Aorta (tissue), 5 donors: ENCODE measurements at regions not wholly inside any gene's neighbourhood (a gene's known extent, or its start where the extent isn't known, plus 50 kb on each side); places are given as distances from the start of the nearest gene placed in this dataset.

Experiments used
- ATAC-seq: fragments of 200-7000 bp; cut with Tn5 transposase; one replicate; pipeline ENCODE4 v1.9.1; 2022; ENCODE audit warnings: moderate library complexity; ENCODE audit not compliant: low FRiP score
- DNase-seq, 2 donors: peaks; one replicate each; pipeline ENCODE4 v3.0.0-alpha.2; 2020
- H3K27ac ChIP-seq, 2 donors: one replicate each; pipeline ENCODE4 v1.5.1; 2013; ENCODE audit warnings: low read length in 2 of 2, mild to moderate bottlenecking in 2 of 2, moderate library complexity in 2 of 2, control low read depth in 1 of 2, inconsistent platforms in 1 of 2, low read depth in 1 of 2
- H3K27me3 ChIP-seq, 2 donors: one replicate each; pipeline ENCODE4 v1.6.1; 2013; ENCODE audit warnings: control low read depth in 1 of 2, low read length in 1 of 2, mild to moderate bottlenecking in 1 of 2, moderate library complexity in 1 of 2; ENCODE audit not compliant: insufficient read depth in 2 of 2, control insufficient read depth in 1 of 2
- H3K36me3 ChIP-seq, 2 donors: one replicate each; pipeline ENCODE4 v1.6.1; 2013; ENCODE audit warnings: control low read depth in 1 of 2, low read length in 1 of 2, mild to moderate bottlenecking in 1 of 2; ENCODE audit not compliant: insufficient read depth in 2 of 2, control insufficient read depth in 1 of 2
- H3K4me1 ChIP-seq, 2 donors: one replicate each; pipeline ENCODE4 v1.6.1; 2013; ENCODE audit warnings: low read length in 2 of 2, control low read depth in 1 of 2, mild to moderate bottlenecking in 1 of 2, moderate library complexity in 1 of 2; ENCODE audit not compliant: insufficient read depth in 2 of 2, control insufficient read depth in 1 of 2
- H3K4me3 ChIP-seq, 2 donors: one replicate each; pipeline ENCODE4 v1.5.1; 2013; ENCODE audit warnings: low read length in 2 of 2, control low read depth in 1 of 2, mild to moderate bottlenecking in 1 of 2
- H3K9me3 ChIP-seq: one replicate; pipeline ENCODE4 v1.6.1; 2013; ENCODE audit warnings: mild to moderate bottlenecking, low read length; ENCODE audit not compliant: control insufficient read depth
- WGBS, 2 donors: extraction: QIAGEN DNeasy Blood & Tissue Kit; methylation state at CpG; one replicate each; pipeline ENCODE4 v1.1.7; 2013; 5-methylcytosine and 5-hydroxymethylcytosine counted together
- intact Hi-C, 2 donors: fragments of 100-400 bp; cut with DNase I; formaldehyde crosslinking; loops; one replicate each; pipeline versions ENCODE4 v1.14.2 to v1.15.0; 2022
- donor health status: healthy with polysubstance abuse.
- donor health status: Bipolar disorder and iron deficiency.
- donor health status: DM: no; HTN: no; CAD: no.
- donor health status: DM: no; HTN: no; CAD: no.
- donor health status: DM: yes; HTN: yes; CAD: no.

DNA sequence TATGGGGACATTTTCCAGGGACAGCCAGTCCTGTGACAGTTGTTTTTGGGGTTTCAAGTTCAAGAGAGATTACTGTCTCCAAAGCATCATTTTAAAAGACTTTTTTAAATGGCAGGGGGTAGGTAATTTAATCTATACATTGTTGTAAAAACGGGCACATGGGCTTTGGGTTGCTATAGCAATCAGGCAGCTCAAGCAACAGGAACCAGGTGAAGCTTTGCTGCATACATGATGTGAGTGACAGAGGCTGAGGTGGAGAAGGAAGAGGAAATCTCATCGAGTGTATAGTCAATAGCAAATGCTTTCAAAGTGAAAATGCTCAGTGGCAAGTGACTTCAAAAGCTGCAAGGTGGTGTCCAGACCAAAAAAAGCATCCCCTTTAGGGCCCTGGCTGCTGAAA is 277.4 kb upstream of the JAG1 start:
- Histone ChIP-seq H3K4me3 (no peak overlapping the region), H3K27ac (no peak overlapping the region), H3K27me3 (no peaks in the 10 kb centered on the region), H3K9me3 (no peaks in the 10 kb centered on the region), H3K36me3 (no peaks in the 10 kb centered on the region), H3K4me1 (peaks cover 0 to 2% of the 10 kb centered on the region in 2 donors)
- ATAC-seq (no peak), DNase-seq (no peak)
- intact Hi-C loops, result no loop called here
- 59 to 66% methylated on average over 2 of the region's 2 CpGs for WGBS, 2 donors

DNA sequence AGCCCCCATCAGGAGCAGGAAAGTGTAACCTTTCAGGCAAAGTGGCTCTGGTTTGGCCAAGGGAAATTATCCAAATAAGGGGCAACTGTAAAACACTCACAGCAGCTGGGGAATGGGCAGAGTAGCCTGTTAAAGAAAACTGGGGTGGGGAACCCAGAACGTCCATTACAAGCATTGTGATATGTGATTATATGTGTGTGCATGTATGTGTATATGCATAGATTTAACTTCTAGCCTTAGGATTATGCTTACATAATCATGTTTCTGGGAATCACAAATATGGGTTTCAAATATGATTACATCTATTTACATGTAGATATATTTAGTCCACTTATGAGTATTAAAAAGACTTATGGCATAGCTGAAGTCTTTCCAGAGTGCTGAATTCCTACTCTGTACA is 278.1 kb upstream of the JAG1 start:
- H3K36me3 ChIP-seq, result no peaks in the 10 kb centered on the region
- intact Hi-C loops, result no loop called here
- H3K27me3 ChIP-seq, result no peaks in the 10 kb centered on the region
- DNase-seq, result no peak
- H3K9me3 ChIP-seq, result no peaks in the 10 kb centered on the region
- peaks cover 0 to 2% of the 10 kb centered on the region in 2 donors for H3K4me1 ChIP-seq
- WGBS, 2 donors, result 82 to 90% methylated on average over 1 of the region's 1 CpG
- H3K27ac ChIP-seq, result no peak overlapping the region
- ATAC-seq, result no peak
- no peak overlapping the region for H3K4me3 ChIP-seq

DNA sequence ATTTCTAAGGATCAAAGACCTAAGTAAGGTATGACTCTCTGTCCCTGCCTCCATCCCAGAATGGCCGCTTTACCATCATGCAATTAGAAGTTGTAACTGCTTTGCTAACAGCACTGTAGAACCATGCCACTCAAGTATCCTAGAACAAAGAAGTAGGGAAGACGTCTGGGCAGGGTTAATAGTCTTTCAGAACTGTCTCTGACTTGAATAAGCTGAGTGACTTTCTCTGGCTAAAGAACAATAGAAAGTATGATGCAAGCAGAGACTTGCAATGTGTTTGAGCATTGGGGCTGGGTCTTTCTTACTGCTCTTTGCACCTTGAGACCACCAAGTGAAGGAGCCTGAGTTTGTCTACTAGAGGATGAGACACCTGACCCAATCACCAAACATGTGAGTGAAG is 279.6 kb upstream of the JAG1 start:
- H3K27me3 ChIP-seq, result no peaks in the 10 kb centered on the region
- no peak overlapping the region for H3K4me3 ChIP-seq
- no peak for ATAC-seq
- H3K36me3 ChIP-seq, result no peaks in the 10 kb centered on the region
- WGBS, 2 donors, result 94 to 95% methylated on average over 2 of the region's 2 CpGs
- no peaks in the 10 kb centered on the region for H3K9me3 ChIP-seq
- DNase-seq, result no peak
- peaks cover 0 to 2% of the 10 kb centered on the region in 2 donors for H3K4me1 ChIP-seq
- intact Hi-C loops, result no loop called here
- no peak overlapping the region for H3K27ac ChIP-seq

DNA sequence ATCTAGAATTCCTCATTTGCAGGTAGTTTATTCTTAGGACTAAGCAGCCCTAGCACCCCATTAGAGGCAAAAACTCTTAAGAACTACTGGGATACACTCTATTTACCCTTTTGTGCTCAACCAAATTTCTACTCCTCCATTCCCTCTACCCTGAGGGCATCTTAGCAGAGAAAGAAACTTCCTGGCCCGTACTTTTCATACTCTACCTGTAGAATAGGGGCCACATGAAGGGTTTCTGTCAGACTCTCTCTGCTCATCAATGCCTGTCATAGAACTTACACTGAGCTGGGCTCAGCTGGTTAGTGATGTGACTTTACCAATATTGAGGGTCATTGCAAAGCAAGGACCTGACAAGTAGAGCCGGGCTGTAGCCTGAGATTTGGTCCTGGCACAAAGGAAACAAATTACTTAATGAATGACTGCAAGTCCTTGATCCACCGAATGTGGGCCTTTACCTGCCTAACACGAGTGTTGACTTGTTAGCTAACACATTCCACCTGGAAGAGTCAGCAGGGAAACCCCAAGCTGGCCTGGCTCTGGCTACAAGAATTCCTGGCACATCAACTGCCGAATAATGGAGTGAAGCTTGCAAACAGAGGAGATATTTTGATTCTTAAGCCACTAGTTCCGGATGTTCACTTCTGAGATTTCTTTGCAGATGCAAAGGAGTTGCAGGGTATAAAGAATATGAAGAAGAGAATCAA is 280.5 kb upstream of the JAG1 start:
- 35 to 37% methylated on average over 6 of the region's 6 CpGs for WGBS, 2 donors
- no peak overlapping the region for H3K4me3 ChIP-seq
- DNase-seq (no peak), ATAC-seq (no peak)
- no peaks in the 10 kb centered on the region for H3K9me3 ChIP-seq
- no peaks in the 10 kb centered on the region for H3K36me3 ChIP-seq
- H3K27ac ChIP-seq, result no peak overlapping the region
- H3K27me3 ChIP-seq, result no peaks in the 10 kb centered on the region
- peaks cover 0 to 2% of the 10 kb centered on the region in 2 donors for H3K4me1 ChIP-seq
- intact Hi-C loops, result no loop called here

DNA sequence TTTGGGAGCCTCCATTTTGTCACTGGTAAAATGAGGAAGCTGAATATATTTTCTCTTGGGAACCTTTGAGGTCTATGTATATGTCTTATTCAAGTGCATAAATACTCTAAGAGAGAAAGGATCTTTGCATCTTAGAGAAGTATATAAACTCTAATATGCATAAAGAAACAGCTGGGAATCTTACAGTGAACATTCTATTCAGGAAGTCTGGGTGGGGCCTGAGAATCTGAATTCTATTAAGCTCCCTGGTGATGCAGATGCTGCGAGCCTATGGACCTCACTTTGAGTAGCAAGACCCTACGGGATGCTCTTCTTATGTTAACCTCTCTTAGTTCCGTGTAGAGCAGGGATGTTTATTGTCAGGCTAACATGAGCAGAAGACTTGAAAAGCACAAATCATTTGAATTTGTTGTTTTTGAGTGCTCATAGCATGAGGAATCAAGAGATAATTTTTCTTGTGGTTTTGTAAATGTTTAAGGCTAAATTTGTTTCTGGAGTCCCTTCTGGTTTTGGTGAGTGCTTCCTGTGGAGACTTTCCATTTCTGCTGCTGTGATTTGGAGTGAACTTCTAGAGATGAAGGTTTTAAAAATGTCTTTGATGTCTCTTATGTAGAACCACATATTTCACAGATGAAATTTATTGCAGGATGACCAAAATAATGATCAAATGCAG is 281.2 kb upstream of the JAG1 start:
- no peak overlapping the region for H3K4me3 ChIP-seq
- DNase-seq (no peak), ATAC-seq (no peak)
- WGBS, 2 donors, result 91 to 93% methylated on average over 3 of the region's 3 CpGs
- no peaks in the 10 kb centered on the region for H3K36me3 ChIP-seq
- intact Hi-C loops, result no loop called here
- no peak overlapping the region for H3K27ac ChIP-seq
- no peaks in the 10 kb centered on the region for H3K9me3 ChIP-seq
- peaks cover 0 to 2% of the 10 kb centered on the region in 2 donors for H3K4me1 ChIP-seq
- H3K27me3 ChIP-seq, result no peaks in the 10 kb centered on the region

DNA sequence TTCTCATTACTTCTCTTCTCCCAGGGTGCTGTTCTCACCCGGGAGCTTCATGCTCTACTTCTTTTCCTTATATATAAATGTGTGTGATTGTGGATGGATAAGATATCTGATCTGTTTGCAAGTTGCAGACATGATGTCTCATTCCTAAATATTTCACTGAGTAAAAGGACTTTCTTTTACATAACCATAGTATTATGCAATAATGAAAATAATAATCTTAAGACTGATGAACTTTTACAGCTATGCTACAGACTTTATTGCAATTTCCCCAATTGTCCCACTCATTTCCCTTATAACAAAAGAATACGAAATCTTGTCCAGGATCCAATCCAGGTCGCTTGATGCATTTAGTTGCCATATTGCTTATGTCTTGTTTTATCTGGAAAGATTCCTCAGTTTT is 284.5 kb upstream of the JAG1 start:
- Histone ChIP-seq H3K9me3 (no peaks in the 10 kb centered on the region), H3K27ac (no peak overlapping the region), H3K4me3 (no peak overlapping the region), H3K4me1 (peaks cover 0 to 2% of the 10 kb centered on the region in 2 donors), H3K27me3 (no peaks in the 10 kb centered on the region), H3K36me3 (no peaks in the 10 kb centered on the region)
- 92 to 96% methylated on average over 3 of the region's 3 CpGs for WGBS, 2 donors
- intact Hi-C loops, result no loop called here
- DNase-seq (no peak), ATAC-seq (no peak)

DNA sequence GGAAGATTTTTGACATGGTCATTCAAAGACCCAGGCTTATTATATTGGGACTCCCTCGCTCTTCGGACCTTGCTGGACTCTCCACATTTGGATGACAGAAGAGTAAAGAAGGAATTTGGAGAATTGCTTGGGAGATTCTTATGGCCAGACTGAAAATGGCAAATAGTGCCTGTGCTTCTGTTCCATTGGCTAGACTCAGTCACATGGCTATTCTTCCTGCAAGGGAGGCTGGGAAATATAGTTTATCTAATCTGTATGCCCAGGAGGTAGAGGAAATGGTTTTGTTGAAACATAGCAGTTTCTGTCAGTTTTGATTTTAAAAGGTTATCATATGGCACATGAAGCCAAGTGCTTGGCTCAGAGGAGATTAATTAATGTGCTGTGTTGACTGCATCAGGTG is 286.6 kb upstream of the JAG1 start:
- Histone ChIP-seq H3K4me3 (no peak overlapping the region), H3K9me3 (no peaks in the 10 kb centered on the region), H3K27me3 (no peaks in the 10 kb centered on the region), H3K27ac (no peak overlapping the region), H3K4me1 (no peaks in the 10 kb centered on the region), H3K36me3 (no peaks in the 10 kb centered on the region)
- DNase-seq (no peak), ATAC-seq (no peak)
- intact Hi-C loops, result no loop called here
- 94 to 95% methylated on average over 2 of the region's 2 CpGs for WGBS, 2 donors

DNA sequence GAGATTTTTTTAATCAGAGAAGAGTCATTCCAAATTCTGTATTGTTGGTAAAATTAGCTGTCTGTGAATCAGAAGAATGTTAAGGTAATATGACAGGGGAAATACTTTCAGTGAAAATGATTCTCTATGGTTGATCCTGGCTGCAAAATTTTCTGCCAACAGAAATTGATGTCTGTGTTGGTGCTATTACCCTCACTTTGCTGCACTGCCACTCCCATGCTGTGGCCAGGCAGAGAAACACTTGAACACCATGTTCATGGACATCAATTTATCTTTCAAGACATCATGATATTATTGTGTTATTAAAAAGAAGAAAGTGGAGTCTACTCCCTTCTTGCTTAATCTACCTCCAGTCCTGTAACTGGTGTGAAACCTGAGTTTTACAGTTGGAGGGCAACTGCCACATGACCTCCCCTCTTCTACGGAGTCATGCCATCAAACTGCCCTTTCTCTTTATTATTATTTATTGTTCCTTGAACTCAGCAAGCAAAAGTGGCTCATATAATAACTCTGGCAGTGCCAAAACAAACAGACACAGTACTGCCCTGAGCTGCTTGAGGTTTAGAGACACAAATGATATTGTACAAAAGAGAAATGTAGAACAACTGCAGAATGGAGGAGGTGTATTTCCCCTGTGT is 288.0 kb upstream of the JAG1 start:
- no peaks in the 10 kb centered on the region for H3K27me3 ChIP-seq
- ATAC-seq (no peak), DNase-seq (no peak)
- no peak overlapping the region for H3K27ac ChIP-seq
- intact Hi-C loops, result no loop called here
- no peaks in the 10 kb centered on the region for H3K4me1 ChIP-seq
- no peaks in the 10 kb centered on the region for H3K9me3 ChIP-seq
- no peak overlapping the region for H3K4me3 ChIP-seq
- WGBS, 2 donors, result 7 to 18% methylated on average over 1 of the region's 1 CpG
- no peaks in the 10 kb centered on the region for H3K36me3 ChIP-seq

DNA sequence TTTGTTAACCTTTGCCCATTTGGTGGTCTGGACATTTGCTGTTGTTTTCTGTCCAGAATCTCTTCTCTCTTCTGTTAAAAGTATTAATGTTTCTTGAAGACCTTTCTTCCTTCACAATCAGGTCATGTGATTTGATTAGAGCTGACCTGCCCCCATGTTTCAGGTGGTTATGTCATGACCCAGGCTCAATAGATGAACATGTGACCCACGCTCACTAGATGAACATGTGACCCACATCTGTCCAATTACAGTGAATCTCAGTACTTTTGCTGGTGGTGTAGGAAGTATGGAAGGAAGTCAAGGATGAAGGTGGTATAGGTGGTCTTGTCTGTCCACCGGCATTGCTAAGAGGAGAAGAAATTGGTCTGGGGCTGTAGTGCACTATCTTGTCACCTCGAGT is 289.1 kb upstream of the JAG1 start:
- DNase-seq, result no peak
- no peaks in the 10 kb centered on the region for H3K36me3 ChIP-seq
- no peaks in the 10 kb centered on the region for H3K4me1 ChIP-seq
- no peak overlapping the region for H3K27ac ChIP-seq
- no peak overlapping the region for H3K4me3 ChIP-seq
- H3K9me3 ChIP-seq, result no peaks in the 10 kb centered on the region
- WGBS, 2 donors, result 96 to 97% methylated on average over 3 of the region's 3 CpGs
- ATAC-seq, result no peak
- intact Hi-C loops, result no loop called here
- H3K27me3 ChIP-seq, result no peaks in the 10 kb centered on the region
